K562 (cell line): ENCODE measurements at regions not wholly inside any gene's neighbourhood (a gene's known extent, or its start where the extent isn't known, plus 50 kb on each side); places are given as distances from the start of the nearest gene placed in this dataset.

ENCODE experiments used
- ATAC-seq: fragments of 200-7000 bp; cut with Tn5 transposase; 3 replicates; pipeline ENCODE4 v1.9.1; 2020; ENCODE audit warnings: moderate library complexity
- BruUV-seq: library from RNA; stranded (reverse); fragments of 400-500 nt; replicated peaks from 2 replicates; lab custom pipeline; 2021; lab: Mats Ljungman, UMichigan
- CTCF ChIA-PET: fragments of 300-600 bp; formaldehyde crosslinking; extraction: SDS; loops from one replicate; lab custom pipeline; 2021; ENCODE audit warnings: low intra/inter-chr PET ratio; lab: Yijun Ruan, JAX
- POLR2A ChIA-PET: fragments of 300-600, 350-650 bp; sonication (Branson Sonifier 250); formaldehyde crosslinking; extraction: SDS; loops from one replicate; lab custom pipeline; 2021; ENCODE audit warnings: antibody characterized with exemption, inconsistent platforms; lab: Yijun Ruan, JAX
- DNase-seq, 4 experiments: peaks; one replicate each; pipeline versions ENCODE4 v3.0.0 to v3.0.0-alpha.2; 2011 to 2018; ENCODE audit warnings: low spot score in 3 of 4, mixed read lengths in 3 of 4; ENCODE audit errors: extremely low read depth in 1 of 4
- FAIRE-seq: peaks from 2 replicates; lab custom pipeline; 2011; peaks lifted over from hg19 to GRCh38; lab: Jason Lieb, UNC
- H2AFZ ChIP-seq: 2 replicates; pipeline ENCODE4 v1.6.0; 2011; ENCODE audit warnings: low read depth, low read length, control low read depth, inconsistent platforms
- H3K27ac ChIP-seq: fragments of 200-600 bp; 3 replicates; pipeline ENCODE4 v1.8.0; 2011; ENCODE audit warnings: low read depth, mild to moderate bottlenecking, control low read depth, inconsistent platforms, low read length, moderate library complexity, mixed read lengths; ENCODE audit errors: extremely low read depth
- H3K27me3 ChIP-seq, 2 experiments: fragments of 300-600 bp in 1 of 2; 2 replicates in 1 of 2; 3 replicates in 1 of 2; pipeline versions ENCODE4 v1.6.0 to v1.8.0; 2011; ENCODE audit warnings: inconsistent platforms in 2 of 2, low read length in 2 of 2, mild to moderate bottlenecking in 1 of 2, mixed read lengths in 1 of 2, moderate library complexity in 1 of 2; ENCODE audit not compliant: control insufficient read depth in 2 of 2, insufficient read depth in 2 of 2
- H3K36me3 ChIP-seq: fragments of 300-600 bp; 3 replicates; pipeline ENCODE4 v1.8.0; 2011; ENCODE audit warnings: mild to moderate bottlenecking, low read length, inconsistent platforms; ENCODE audit not compliant: control insufficient read depth, insufficient read depth
- H3K4me1 ChIP-seq, 2 experiments: fragments of 200-600 bp in 1 of 2; replicated peaks in 1 of 2; 2 replicates in 1 of 2; 3 replicates in 1 of 2; pipeline versions ENCODE4 v1.5.1 to v1.8.0; 2011; ENCODE audit warnings: inconsistent platforms in 2 of 2, low read length in 2 of 2, mild to moderate bottlenecking in 1 of 2, mixed read lengths in 1 of 2, moderate library complexity in 1 of 2; ENCODE audit not compliant: control insufficient read depth in 2 of 2, insufficient read depth in 2 of 2
- H3K4me2 ChIP-seq: 2 replicates; pipeline ENCODE4 v1.6.1; 2011; ENCODE audit warnings: low read length, control low read depth, inconsistent platforms, mixed read lengths; ENCODE audit not compliant: insufficient read depth
- H3K4me3 ChIP-seq: fragments of 200-600 bp; sonication (generic), shearing (Covaris generic); 2 replicates; pipeline ENCODE4 v1.5.1; 2016; ENCODE audit warnings: control low read depth, inconsistent platforms
- H3K79me2 ChIP-seq: fragments of 200-600 bp; 3 replicates; pipeline ENCODE4 v1.8.0; 2011; ENCODE audit warnings: low read length, inconsistent platforms; ENCODE audit not compliant: control insufficient read depth, insufficient read depth
- H3K9ac ChIP-seq, 2 experiments: 2 replicates each; pipeline versions ENCODE4 v1.6.0 to v1.6.1; 2011; ENCODE audit warnings: low read depth in 2 of 2, low read length in 2 of 2, control low read depth in 1 of 2, inconsistent platforms in 1 of 2, mild to moderate bottlenecking in 1 of 2, mixed read lengths in 1 of 2; ENCODE audit not compliant: insufficient read depth in 1 of 2
- H3K9me1 ChIP-seq: one replicate; pipeline ENCODE4 v1.6.0; 2011; ENCODE audit warnings: inconsistent platforms, mild to moderate bottlenecking, low read length, moderate library complexity; ENCODE audit not compliant: control insufficient read depth, insufficient read depth
- H3K9me3 ChIP-seq: replicated peaks from 2 replicates; pipeline ENCODE4 v1.5.1; 2011; ENCODE audit warnings: low read depth, low read length, inconsistent platforms; ENCODE audit not compliant: control insufficient read depth, insufficient read depth
- H4K20me1 ChIP-seq: replicated peaks from 2 replicates; pipeline ENCODE4 v1.6.1; 2011; ENCODE audit warnings: low read length, inconsistent platforms, mixed read lengths; ENCODE audit not compliant: control insufficient read depth, insufficient read depth
- CBX1 ChIP-seq: sonication (generic); IDR thresholded peaks from 2 replicates; pipeline ENCODE4 v1.6.1; 2016; ENCODE audit warnings: antibody characterized with exemption, low read depth, mild to moderate bottlenecking
- ELF2 ChIP-seq: fragments of 250-450 bp; sonication (Bioruptor Pico); IDR thresholded peaks from 2 replicates; pipeline ENCODE4 v1.5.0; 2021; ENCODE audit warnings: mild to moderate bottlenecking
- EP400 ChIP-seq: fragments of 450-650 bp; IDR thresholded peaks from 2 replicates; pipeline ENCODE4 v1.6.1; 2017; ENCODE audit warnings: antibody characterized with exemption, mild to moderate bottlenecking, moderate library complexity
- EWSR1 ChIP-seq: fragments of 450-650 bp; IDR thresholded peaks from 2 replicates; pipeline ENCODE4 v1.6.1; 2018; ENCODE audit warnings: borderline replicate concordance, mild to moderate bottlenecking, low read depth, moderate library complexity; ENCODE audit not compliant: partially characterized antibody
- FOXA1 ChIP-seq: fragments of 450-650 bp; IDR thresholded peaks from 2 replicates; pipeline ENCODE4 v1.6.1; 2016; ENCODE audit warnings: mild to moderate bottlenecking, borderline replicate concordance
- HDGF ChIP-seq: fragments of 450-650 bp; IDR thresholded peaks from 2 replicates; pipeline ENCODE4 v1.6.1; 2016
- HNRNPK ChIP-seq: fragments of 200-400 bp; formaldehyde crosslinking; IDR thresholded peaks from one replicate; pipeline ENCODE4 v1.6.1; 2018; ENCODE audit warnings: mild to moderate bottlenecking, low read depth, low read length; ENCODE audit not compliant: poor library complexity, severe bottlenecking
- MYC ChIP-seq, 2 experiments: fragments of 250-450 bp in 1 of 2; sonication (Bioruptor Pico) in 1 of 2; IDR thresholded peaks; 2 replicates each; pipeline versions ENCODE4 v1.5.1 to v1.6.1; 2012 to 2021; ENCODE audit warnings: low read depth in 2 of 2, borderline replicate concordance in 1 of 2, improper control_type of control experiment in 1 of 2, low read length in 1 of 2, mild to moderate bottlenecking in 1 of 2, moderate library complexity in 1 of 2
- PCBP1 ChIP-seq: fragments of 200-400 bp; formaldehyde crosslinking; IDR thresholded peaks from 2 replicates; pipeline ENCODE4 v1.6.1; 2018; ENCODE audit warnings: mild to moderate bottlenecking, low read depth, low read length; ENCODE audit not compliant: poor library complexity, severe bottlenecking
- PCBP2 ChIP-seq: fragments of 200-400 bp; formaldehyde crosslinking; IDR thresholded peaks from 2 replicates; pipeline ENCODE4 v1.6.1; 2018; ENCODE audit warnings: low read length, low read depth, mild to moderate bottlenecking, moderate library complexity; ENCODE audit not compliant: poor library complexity, severe bottlenecking
- RUNX1 ChIP-seq: sonication (generic); IDR thresholded peaks from 2 replicates; pipeline ENCODE4 v1.6.1; 2016; ENCODE audit warnings: antibody characterized with exemption, low read depth
- SOX6 ChIP-seq: fragments of 450-650 bp; IDR thresholded peaks from 2 replicates; pipeline ENCODE4 v1.6.1; 2014; ENCODE audit warnings: mild to moderate bottlenecking
- ZKSCAN1 ChIP-seq: fragments of 150-350 bp; IDR thresholded peaks from 2 replicates; pipeline ENCODE4 v1.6.1; 2016; ENCODE audit warnings: low read depth, low read length
- ZNF444 ChIP-seq: fragments of 250-450 bp; sonication (Bioruptor Pico); IDR thresholded peaks from 2 replicates; pipeline ENCODE4 v1.4.0; 2020; ENCODE audit warnings: mild to moderate bottlenecking, moderate library complexity
- WGBS: fragments of 100-300 bp; shearing (Covaris generic); methylation state at CpG from one replicate; pipeline ENCODE4 v1.1.6; 2016; ENCODE audit warnings: low coverage, mixed read lengths; ENCODE audit not compliant: insufficient coverage; ENCODE audit errors: missing lambda C conversion rate; 5-methylcytosine and 5-hydroxymethylcytosine counted together
- in situ Hi-C: fragments of 300-500 bp; cut with MboI; formaldehyde crosslinking; loops from 4 replicates; pipeline ENCODE4 v1.15.0; 2018; ENCODE audit warnings: inconsistent platforms, mixed read lengths
- intact Hi-C: fragments of 100-400 bp; cut with micrococcal nuclease; formaldehyde crosslinking; loops from 2 replicates; pipeline ENCODE4 v1.14.2; 2022
- TF ChIP-seq, protein P1 (sequence below): fragments of 450-650 bp; IDR thresholded peaks from one replicate; pipeline ENCODE4 v1.6.1; 2018; ENCODE audit warnings: mild to moderate bottlenecking, moderate library complexity; ENCODE audit not compliant: partially characterized antibody
- TF ChIP-seq, protein P2 (sequence below): IDR thresholded peaks from 3 replicates; pipeline ENCODE4 v1.6.1; 2011; ENCODE audit warnings: borderline replicate concordance, mild to moderate bottlenecking; ENCODE audit not compliant: insufficient read length, insufficient read depth

DNA sequence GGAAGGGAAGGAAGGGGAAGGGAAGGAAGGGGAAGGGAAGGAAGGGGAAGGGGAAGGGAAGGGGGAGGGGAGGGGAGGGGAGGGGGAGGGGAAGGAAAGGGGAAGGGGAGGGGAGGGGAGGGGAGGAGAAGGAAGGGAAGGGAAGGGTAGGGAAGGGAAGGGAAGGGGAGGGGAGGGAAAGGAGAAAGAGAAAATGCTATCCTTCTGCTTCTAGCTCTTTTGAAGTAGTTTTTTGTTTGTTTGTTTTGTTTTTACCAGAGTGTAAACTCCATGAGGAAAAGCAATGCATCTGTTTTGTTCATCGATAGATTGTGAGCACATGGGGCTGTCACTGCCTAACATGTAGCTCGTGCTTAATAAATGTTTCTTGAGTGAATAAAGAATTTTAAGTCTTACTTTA is 1592.7 kb upstream of the ACVR2A start:
- DNase-seq (no peak), ATAC-seq (no peak)
- H3K27me3 ChIP-seq, result no peaks in the 10 kb centered on the region
- no peaks in the 10 kb centered on the region for H3K4me1 ChIP-seq
- TF ChIP-seq PCBP2 (peak; percentile 17), HNRNPK (peak; percentile 82), ELF2 (no peak), PCBP1 (peak; percentile 60), HDGF (no peak)
- TF ChIP-seq, all 486 proteins: peak for 3
- ChIA-PET CTCF (no interaction called here), POLR2A (interaction anchor here (0.6 kb wide), 1 partner anchor 46 kb away, joined by 3 read pairs; no protein-coding TSS in a partner anchor)
- intact Hi-C loops (no loop called here), in situ Hi-C loops (no loop called here)
- Histone ChIP-seq H3K4me3 (no peak overlapping the region), H3K4me2 (no peak overlapping the region), H3K79me2 (no peaks in the 10 kb centered on the region), H3K36me3 (no peaks in the 10 kb centered on the region), H4K20me1 (no peaks in the 10 kb centered on the region), H3K9me3 (no peaks in the 10 kb centered on the region), H3K9ac (no peak overlapping the region), H2AFZ (no peak overlapping the region), H3K9me1 (no peaks in the 10 kb centered on the region), H3K27ac (no peak overlapping the region)
- FAIRE-seq, result no peak
- WGBS, result 4% methylated on average over 2 of the region's 2 CpGs
- no TSS peak for BruUV-seq

DNA sequence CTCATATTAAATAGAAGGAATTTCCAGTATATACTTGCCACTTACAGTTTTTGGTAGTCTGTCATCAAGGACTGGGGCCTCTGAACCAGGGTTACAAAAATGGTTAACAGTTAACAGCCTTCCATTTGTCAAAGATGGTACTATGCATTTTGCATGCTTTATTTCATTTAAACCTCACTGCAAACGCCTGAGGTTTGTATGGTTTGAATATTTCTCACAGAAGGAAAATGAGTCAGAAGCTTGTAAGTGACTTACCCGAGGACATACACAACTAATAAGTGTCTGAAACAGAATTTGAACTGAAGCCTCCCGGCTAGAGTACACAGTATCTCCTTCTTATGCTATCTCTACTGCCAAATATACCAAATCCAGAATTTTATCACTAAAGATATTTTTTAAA is 1593.5 kb upstream of the ACVR2A start:
- FAIRE-seq (no peak), DNase-seq (no peak), ATAC-seq (no peak)
- no peak overlapping the region for H2AFZ ChIP-seq
- H4K20me1 ChIP-seq, result no peaks in the 10 kb centered on the region
- no peaks in the 10 kb centered on the region for H3K4me1 ChIP-seq
- CTCF ChIA-PET, result no interaction called here
- no peak overlapping the region for H3K9ac ChIP-seq
- H3K4me3 ChIP-seq, result no peak overlapping the region
- intact Hi-C loops (no loop called here), in situ Hi-C loops (no loop called here)
- WGBS, result 0% methylated on average over 3 of the region's 3 CpGs
- no peak overlapping the region for H3K27ac ChIP-seq
- no peaks in the 10 kb centered on the region for H3K9me1 ChIP-seq
- H3K4me2 ChIP-seq, result no peak overlapping the region
- no peaks in the 10 kb centered on the region for H3K9me3 ChIP-seq
- no peaks in the 10 kb centered on the region for H3K79me2 ChIP-seq
- H3K36me3 ChIP-seq, result no peaks in the 10 kb centered on the region
- no TSS peak for BruUV-seq
- POLR2A ChIA-PET, result no interaction called here
- no peaks in the 10 kb centered on the region for H3K27me3 ChIP-seq
- no peak for TF ChIP-seq CBX1
- no peak for TF ChIP-seq SOX6
- TF ChIP-seq RUNX1, result no peak
- TF ChIP-seq EP400, result no peak
- TF ChIP-seq, protein P1, sequence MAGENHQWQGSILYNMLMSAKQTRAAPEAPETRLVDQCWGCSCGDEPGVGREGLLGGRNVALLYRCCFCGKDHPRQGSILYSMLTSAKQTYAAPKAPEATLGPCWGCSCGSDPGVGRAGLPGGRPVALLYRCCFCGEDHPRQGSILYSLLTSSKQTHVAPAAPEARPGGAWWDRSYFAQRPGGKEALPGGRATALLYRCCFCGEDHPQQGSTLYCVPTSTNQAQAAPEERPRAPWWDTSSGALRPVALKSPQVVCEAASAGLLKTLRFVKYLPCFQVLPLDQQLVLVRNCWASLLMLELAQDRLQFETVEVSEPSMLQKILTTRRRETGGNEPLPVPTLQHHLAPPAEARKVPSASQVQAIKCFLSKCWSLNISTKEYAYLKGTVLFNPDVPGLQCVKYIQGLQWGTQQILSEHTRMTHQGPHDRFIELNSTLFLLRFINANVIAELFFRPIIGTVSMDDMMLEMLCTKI, result no peak
- TF ChIP-seq ZNF444 (CRISPR knock-in tag), result no peak
- TF ChIP-seq FOXA1, result no peak
- TF ChIP-seq MYC (IDR thresholded peaks at IDR 0.05; ENCODE audit: low read depth, low read length), result no peak
- no peak for TF ChIP-seq MYC (CRISPR knock-in tag; IDR thresholded peaks at IDR 0.05; ENCODE audit: borderline replicate concordance, low read depth)
- TF ChIP-seq ZKSCAN1, result no peak
- TF ChIP-seq, protein P2, sequence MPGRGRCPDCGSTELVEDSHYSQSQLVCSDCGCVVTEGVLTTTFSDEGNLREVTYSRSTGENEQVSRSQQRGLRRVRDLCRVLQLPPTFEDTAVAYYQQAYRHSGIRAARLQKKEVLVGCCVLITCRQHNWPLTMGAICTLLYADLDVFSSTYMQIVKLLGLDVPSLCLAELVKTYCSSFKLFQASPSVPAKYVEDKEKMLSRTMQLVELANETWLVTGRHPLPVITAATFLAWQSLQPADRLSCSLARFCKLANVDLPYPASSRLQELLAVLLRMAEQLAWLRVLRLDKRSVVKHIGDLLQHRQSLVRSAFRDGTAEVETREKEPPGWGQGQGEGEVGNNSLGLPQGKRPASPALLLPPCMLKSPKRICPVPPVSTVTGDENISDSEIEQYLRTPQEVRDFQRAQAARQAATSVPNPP, result no peak
- TF ChIP-seq EWSR1, result no peak
